Esophagus muscularis mucosa (tissue), 4 donors: ENCODE measurements at regions not wholly inside any gene's neighbourhood (a gene's known extent, or its start where the extent isn't known, plus 50 kb on each side); places are given as distances from the start of the nearest gene placed in this dataset.

Source experiments
- DNase-seq: peaks from one replicate; pipeline ENCODE4 v3.0.0-alpha.2; 2017; ENCODE audit errors: extremely low spot score
- H3K27ac ChIP-seq, 4 donors: fragments of 200-600 bp; sonication (generic); replicated peaks in 1 of 4; 1 replicate in 3 of 4; 2 replicates in 1 of 4; pipeline ENCODE4 v1.5.1; 2016 to 2019; ENCODE audit warnings: mild to moderate bottlenecking in 1 of 4
- H3K27me3 ChIP-seq, 4 donors: fragments of 200-600 bp; sonication (generic); one replicate each; pipeline versions ENCODE4 v1.5.1 to v1.6.0; 2016 to 2019
- H3K36me3 ChIP-seq, 4 donors: fragments of 200-600 bp; sonication (generic); one replicate each; pipeline ENCODE4 v1.5.1; 2016 to 2019
- H3K4me1 ChIP-seq, 4 donors: fragments of 200-600 bp; sonication (generic); one replicate each; pipeline ENCODE4 v1.5.1; 2016 to 2019
- H3K4me3 ChIP-seq, 4 donors: fragments of 200-600 bp; sonication (generic); 1 replicate in 2 of 4; 2 replicates in 2 of 4; pipeline ENCODE4 v1.5.1; 2016 to 2019; ENCODE audit warnings: mild to moderate bottlenecking in 4 of 4, moderate library complexity in 1 of 4
- H3K9me3 ChIP-seq, 4 donors: fragments of 200-600 bp; sonication (generic); 1 replicate in 3 of 4; 2 replicates in 1 of 4; pipeline ENCODE4 v1.5.1; 2016 to 2019
- CTCF ChIP-seq, 3 experiments: fragments of 200-600 bp in 2 of 3; fragments of 450-650 bp in 1 of 3; sonication (generic) in 2 of 3; IDR thresholded peaks; one replicate each; pipeline ENCODE4 v1.5.1; 2017 to 2019; ENCODE audit warnings: antibody characterized with exemption in 3 of 3, mild to moderate bottlenecking in 2 of 3, moderate library complexity in 1 of 3
- EP300 ChIP-seq: sonication (generic); formaldehyde crosslinking; IDR thresholded peaks from one replicate; pipeline ENCODE4 v1.6.1; 2017; ENCODE audit warnings: antibody characterized with exemption
- POLR2A ChIP-seq: fragments of 450-650 bp; IDR thresholded peaks from one replicate; pipeline ENCODE4 v1.6.1; 2017; ENCODE audit warnings: antibody characterized with exemption, moderate library complexity, mild to moderate bottlenecking, low read depth
- POLR2AphosphoS5 ChIP-seq, 2 donors: sonication (generic); formaldehyde crosslinking; IDR thresholded peaks; one replicate each; pipeline ENCODE4 v1.6.1; 2017; ENCODE audit warnings: antibody characterized with exemption in 2 of 2
- WGBS: methylation state at CpG from one replicate; pipeline ENCODE4 v1.1.5; 2018; 5-methylcytosine and 5-hydroxymethylcytosine counted together
- intact Hi-C: fragments of 100-400 bp; cut with DNase I; formaldehyde crosslinking; loops from one replicate; pipeline ENCODE4 v1.15.1; 2023

- no peak for TF ChIP-seq CTCF (IDR thresholded peaks at IDR 0.05)
- TF ChIP-seq POLR2AphosphoS5 (IDR thresholded peaks at IDR 0.05): no peak
- TF ChIP-seq EP300: no peak
- 18% methylated on average over 34 of the region's 65 CpGs for WGBS
- no peaks in the 10 kb centered on the region for H3K4me1 ChIP-seq
- H3K9me3 ChIP-seq: no peaks in the 10 kb centered on the region
- no peak overlapping the region for H3K4me3 ChIP-seq
- H3K36me3 ChIP-seq: no peaks in the 10 kb centered on the region
- intact Hi-C loops: no loop called here
- DNase-seq: no peak
- H3K27me3 ChIP-seq: peaks cover 0 to 24% (median 0%) of the 10 kb centered on the region in 4 donors
- H3K27ac ChIP-seq: no peak overlapping the region
These were observed 849.8 kb upstream of the RBFOX1 start for GRCh38 chr16:6482696-6483468.

- Histone ChIP-seq H3K4me3 (no peak overlapping the region), H3K9me3 (peaks cover 0 to 5% (median 1%) of the 10 kb centered on the region in 4 donors), H3K27me3 (peaks cover 0 to 24% (median 0%) of the 10 kb centered on the region in 4 donors), H3K4me1 (no peaks in the 10 kb centered on the region), H3K27ac (no peak overlapping the region), H3K36me3 (no peaks in the 10 kb centered on the region)
- 32% methylated on average over 2 of the region's 2 CpGs for WGBS
- DNase-seq: no peak
- intact Hi-C loops: no loop called here
- no peak for TF ChIP-seq CTCF (IDR thresholded peaks at IDR 0.05)
- TF ChIP-seq POLR2AphosphoS5 (IDR thresholded peaks at IDR 0.05): no peak
- TF ChIP-seq EP300: no peak
- TF ChIP-seq POLR2A: no peak
These were observed 850.8 kb upstream of the RBFOX1 start for GRCh38 chr16:6481894-6482293.

- no peak for TF ChIP-seq CTCF (IDR thresholded peaks at IDR 0.05)
- no peak for TF ChIP-seq POLR2AphosphoS5 (IDR thresholded peaks at IDR 0.05)
- no peak for TF ChIP-seq EP300
- no peak for TF ChIP-seq POLR2A
- Histone ChIP-seq H3K4me1 (no peaks in the 10 kb centered on the region), H3K27ac (no peak overlapping the region), H3K4me3 (no peak overlapping the region), H3K27me3 (no peaks in the 10 kb centered on the region), H3K9me3 (peaks cover 0 to 8% (median 2%) of the 10 kb centered on the region in 4 donors), H3K36me3 (no peaks in the 10 kb centered on the region)
- intact Hi-C loops: no loop called here
- no peak for DNase-seq
- 83% methylated on average over 5 of the region's 5 CpGs for WGBS
These were observed 878.9 kb upstream of the RBFOX1 start for GRCh38 chr16:6453742-6454141.

- no peak for TF ChIP-seq CTCF (IDR thresholded peaks at IDR 0.05)
- no peak for TF ChIP-seq POLR2AphosphoS5 (IDR thresholded peaks at IDR 0.05)
- no peak for TF ChIP-seq EP300
- Histone ChIP-seq H3K27me3 (no peaks in the 10 kb centered on the region), H3K4me1 (no peaks in the 10 kb centered on the region), H3K36me3 (no peaks in the 10 kb centered on the region), H3K27ac (no peak overlapping the region), H3K9me3 (peaks cover 0 to 2% (median 0%) of the 10 kb centered on the region in 4 donors), H3K4me3 (no peak overlapping the region)
- DNase-seq: no peak
- intact Hi-C loops: no loop called here
- 87% methylated on average over 17 of the region's 17 CpGs for WGBS
These were observed 885.4 kb upstream of the RBFOX1 start for GRCh38 chr16:6447021-6447790.
